GM18907 (cell line): ENCODE measurements at regions not wholly inside any gene's neighbourhood (a gene's known extent, or its start where the extent isn't known, plus 50 kb on each side); places are given as distances from the start of the nearest gene placed in this dataset.

Experiments used
- ATAC-seq: cut with Tn5 transposase; IDR thresholded peaks from one replicate; pipeline ENCODE4 v1.9.1; 2021; ENCODE audit warnings: mild to moderate bottlenecking, moderate library complexity; ENCODE audit not compliant: unreplicated experiment

DNA sequence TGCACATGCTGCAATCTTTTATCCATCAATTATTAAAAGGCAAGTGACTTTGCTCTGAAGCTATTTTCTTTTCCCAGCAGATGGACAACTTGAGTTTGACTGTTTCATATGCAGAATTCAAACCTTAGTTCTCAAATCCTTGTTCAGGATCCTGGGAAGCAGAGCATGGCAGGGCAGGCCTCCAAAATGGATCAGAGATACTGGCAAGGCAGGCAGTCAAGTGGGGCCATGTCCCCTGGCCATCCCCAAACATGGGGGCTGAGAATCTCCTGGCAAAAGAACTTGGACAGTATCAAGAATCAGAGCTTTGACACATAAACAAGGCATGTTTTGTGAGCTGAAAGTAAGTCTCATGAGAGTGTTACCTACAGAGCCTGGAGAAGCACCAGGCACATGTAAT, 122.9 kb upstream of the CTNNB1 start:
- ATAC-seq, result no peak

DNA sequence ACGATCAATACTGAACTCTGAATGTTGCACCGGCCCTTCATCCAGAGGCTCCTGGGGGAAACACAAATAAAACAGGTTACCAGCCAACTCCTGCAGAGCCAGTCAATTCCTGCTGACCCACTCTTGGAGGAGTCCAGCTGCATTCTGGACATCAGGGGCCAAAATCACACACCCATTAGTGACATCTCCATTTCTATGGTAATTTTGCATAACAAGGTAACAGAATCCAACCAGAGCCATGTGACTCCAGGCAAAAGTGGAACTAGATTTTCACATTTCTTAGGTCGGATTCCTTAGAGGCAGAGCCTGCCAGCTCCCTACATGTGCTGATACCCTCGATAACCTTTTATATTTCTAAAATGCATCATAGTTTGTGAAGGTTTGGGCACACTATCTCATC, 119.2 kb upstream of the CTNNB1 start:
- ATAC-seq, result no peak

DNA sequence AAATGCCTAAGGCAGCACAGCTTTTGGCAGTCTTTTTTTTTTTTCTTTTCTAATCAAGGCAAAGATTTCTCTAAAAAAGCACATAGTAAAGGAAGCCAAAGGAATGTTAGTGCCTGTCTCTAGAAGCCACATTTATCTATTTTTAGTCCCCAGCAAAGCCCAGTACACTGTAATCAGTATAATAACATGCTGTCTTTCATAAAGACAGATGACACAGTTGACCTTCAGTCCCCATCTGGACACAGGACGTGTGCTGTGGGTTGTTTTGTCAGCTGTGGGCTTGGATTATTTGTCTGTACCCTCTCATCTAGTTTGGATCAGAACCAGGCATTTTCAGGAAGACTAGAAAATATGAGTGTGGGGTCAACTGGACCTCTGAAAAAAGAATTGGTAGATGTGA, 110.4 kb upstream of the CTNNB1 start:
- no peak for ATAC-seq

DNA sequence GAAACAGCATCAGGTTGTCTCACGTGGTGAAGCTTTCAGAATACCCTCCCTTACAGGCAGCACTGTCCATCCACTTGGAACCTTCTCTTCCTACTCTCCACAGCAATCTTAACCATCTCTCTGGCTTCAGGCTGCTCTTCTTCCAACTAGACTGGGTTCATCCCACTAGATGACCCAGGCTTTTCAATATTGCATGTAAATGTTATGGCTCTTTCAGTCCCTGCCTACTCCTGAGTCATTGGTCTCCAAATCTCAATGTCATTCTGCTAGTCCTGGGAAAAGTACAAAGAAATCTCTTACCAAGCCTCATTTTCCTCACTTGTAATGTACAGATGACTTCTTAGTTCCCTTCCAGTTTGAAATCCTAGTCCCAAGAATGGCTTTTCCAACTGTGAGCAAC, 109.7 kb upstream of the CTNNB1 start:
- no peak for ATAC-seq

DNA sequence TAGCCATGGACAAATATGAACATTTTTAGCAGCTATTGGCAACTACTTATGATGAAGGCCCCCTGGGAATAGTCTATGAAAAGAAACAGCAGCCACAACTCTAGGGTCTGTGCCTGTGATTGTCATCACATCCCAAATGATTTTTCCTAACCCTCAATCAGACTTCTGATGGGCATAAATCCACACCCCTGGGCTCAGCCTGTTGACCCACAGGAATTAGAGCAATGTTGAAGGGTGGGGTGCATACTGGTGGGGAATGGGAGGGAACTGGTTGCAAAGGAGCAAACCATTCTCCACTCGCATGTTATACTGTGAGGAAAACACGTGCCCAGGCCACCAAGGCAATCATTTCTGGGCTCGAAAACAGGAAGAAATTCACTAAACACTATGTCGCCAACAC, 106.5 kb upstream of the CTNNB1 start:
- ATAC-seq, result no peak

DNA sequence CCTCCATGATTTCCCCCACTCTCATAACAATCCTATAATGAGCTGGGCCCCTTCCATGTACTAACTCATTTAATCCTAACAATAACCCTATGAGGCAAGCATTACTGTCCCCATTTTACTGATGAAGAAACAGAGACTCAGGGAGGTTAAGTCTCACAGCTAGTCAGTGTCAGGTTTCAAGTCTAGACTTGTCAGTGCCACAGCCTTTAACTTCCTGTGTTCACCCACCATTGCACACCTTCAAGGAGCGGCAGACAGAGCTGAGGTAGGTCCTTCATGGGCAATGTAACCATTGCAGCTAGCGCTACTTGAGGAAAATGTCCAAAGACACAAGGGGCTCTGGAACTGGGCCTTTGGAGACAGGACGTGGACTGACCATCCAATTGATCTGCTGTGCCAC, 105.8 kb upstream of the CTNNB1 start:
- no peak for ATAC-seq

DNA sequence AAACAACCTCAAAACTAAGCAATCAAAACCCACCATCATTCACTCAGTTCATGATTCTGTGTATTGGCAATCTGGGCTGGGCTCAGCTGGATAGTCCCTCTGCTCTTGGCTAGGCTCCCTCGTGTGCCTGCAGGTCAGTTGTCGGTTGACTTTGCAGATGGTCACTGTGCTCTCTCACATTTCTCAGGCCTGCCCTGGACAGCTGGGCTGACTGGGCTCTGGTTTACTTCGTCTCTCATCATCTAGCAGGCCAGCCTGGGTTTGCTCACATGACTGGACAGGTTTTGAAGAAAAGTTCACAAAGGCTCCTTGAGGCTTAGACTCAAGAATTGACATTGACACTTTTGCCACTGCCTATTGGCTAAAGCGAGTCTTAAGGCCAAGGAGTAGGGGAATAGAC, 105.0 kb upstream of the CTNNB1 start:
- ATAC-seq, result no peak

DNA sequence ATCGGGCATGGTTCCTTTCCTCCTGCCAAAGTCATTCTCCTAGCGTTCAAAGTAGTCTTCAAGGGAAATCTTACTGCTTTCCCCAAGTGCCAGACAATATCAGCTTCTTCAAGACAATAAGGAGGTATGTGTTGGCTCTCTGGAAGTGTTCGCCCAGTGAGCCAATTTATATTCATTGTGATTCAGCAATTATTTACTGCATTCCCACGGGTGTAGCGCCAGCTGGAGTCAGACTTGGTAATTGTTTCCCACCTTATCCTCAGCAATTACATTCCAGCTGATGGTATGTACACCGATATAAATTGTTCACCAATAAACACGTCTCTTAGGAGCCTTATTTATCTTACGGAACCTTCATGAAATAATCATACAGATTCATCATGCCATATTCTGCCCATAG, 103.6 kb upstream of the CTNNB1 start:
- no peak for ATAC-seq

DNA sequence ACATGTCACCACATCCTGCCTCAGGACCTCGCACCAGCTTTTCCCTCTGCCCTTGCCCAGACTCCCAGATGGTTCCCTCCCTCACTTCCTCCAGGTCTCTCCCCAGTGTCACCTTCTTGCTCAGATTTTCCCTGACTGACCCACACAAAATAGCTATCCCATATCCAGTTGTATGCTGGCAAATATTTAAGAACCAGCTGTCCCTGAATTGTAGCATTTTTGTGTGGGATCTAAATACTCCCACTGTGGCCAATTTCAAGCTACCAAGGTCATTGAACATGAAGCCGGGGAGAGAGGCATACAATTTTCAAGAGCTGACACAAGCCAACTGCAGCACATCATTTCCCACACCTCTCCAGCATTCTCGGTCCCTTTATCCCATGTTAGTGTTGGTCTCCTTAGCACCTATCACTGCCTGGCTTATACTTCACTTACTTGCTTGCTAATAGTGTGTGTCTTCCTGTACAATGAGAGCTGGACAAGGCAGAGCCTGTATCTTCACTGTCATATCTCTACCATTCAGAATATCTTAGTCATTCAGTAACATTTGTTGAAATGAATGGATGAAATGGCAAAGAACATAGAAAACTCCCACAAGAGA, 101.3 kb upstream of the CTNNB1 start:
- ATAC-seq, result no peak

DNA sequence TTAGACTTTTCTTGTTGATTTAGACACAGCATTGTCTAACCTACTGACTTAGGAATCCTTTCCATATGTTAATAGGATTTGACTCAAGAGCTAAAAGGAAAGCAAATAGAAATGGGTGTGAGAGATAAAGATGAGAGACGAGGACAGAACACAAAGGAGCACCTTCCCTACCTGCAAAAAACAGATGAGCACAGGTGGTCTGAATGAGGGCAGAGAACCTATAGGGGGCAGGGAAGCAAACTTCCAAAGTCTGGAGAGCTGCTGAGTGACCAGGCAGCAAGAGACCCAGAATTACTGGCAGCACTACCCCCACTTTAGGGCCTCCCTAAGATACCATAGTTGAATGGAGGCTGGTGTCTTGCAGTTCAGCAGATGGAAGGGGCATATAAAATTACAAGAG, 98.1 kb upstream of the CTNNB1 start:
- ATAC-seq, result no peak

DNA sequence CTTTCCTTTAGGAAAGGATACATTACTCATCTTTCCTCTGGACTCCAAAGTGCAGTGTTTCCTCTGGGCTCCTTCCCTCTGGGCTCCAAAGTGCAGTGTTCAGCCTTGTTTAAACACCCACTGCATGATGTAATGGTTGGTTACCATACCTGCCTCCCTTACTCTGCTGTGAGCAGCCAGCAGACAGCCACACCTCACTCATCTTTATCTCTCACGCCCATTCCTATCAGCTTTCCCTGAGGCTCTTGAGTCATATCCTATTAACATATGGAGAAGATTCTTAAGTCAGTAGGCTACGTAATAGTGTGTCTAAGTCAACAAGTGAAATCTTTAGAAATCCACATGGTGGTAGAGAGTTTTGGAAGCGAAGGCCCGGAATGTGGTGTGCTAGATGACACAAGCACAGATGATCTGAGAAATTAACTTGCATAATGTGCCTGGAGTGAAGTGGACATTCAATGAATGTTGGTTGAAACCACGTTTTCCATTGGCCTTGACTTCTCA, 97.2 kb upstream of the CTNNB1 start:
- ATAC-seq, result no peak

DNA sequence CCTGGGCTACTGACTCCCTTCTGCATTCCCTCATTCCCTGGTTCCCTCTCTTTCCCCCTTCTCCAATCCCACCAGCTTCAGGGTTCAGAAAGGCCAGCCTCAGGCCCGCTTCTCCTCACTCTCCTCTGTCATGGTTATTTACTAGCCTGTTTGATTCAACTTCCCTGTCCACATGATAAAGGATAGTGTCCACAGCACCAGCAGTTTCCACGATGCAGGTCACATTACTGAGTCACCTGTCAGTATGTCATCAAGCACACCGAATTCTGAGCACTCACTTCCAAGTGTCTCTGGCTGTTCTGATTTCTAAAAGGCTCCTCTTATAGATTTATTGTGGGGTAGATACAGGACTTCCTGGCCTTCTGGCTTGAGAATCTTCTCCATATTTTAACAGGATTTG, 96.6 kb upstream of the CTNNB1 start:
- no peak for ATAC-seq

DNA sequence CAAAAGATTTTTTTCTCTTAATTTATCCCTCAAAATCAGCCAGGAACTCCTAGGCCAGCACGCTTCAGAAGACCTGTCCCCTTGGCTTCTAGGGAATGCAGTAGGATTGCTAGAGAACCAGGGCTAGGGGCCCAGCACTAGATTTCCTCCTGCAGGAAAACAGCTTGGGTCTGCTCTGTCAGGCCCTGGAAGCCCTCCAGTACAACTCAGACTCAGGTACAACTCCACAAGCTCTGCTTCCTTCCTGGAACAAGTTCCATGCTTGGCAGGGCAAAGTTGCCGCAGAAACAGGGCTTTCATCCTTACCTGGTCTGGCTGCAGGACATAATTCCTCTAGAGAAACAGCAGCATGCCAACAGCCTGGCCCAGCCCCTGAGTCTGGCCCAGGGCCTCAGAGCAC, 96.1 kb upstream of the CTNNB1 start:
- no peak for ATAC-seq

DNA sequence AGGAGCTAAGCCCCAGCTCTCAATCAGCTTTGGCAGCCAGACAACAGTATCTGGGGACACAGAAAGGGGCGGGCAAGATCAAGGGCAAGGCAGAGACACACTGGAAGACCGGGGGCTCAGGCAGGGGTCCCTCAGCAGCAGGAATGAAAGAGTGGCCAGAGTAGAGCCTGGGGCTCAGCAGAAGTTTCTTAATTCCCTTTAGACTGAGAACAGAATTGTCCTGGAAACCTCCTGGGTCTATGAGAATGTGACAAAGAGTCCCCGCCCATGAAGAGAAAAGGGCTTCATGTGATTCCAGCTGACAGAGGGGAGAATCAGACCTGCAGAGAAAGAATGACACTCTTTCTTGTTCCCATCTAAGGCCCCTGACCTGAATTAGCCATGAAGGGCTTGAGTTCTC, 95.2 kb upstream of the CTNNB1 start:
- ATAC-seq, result no peak

DNA sequence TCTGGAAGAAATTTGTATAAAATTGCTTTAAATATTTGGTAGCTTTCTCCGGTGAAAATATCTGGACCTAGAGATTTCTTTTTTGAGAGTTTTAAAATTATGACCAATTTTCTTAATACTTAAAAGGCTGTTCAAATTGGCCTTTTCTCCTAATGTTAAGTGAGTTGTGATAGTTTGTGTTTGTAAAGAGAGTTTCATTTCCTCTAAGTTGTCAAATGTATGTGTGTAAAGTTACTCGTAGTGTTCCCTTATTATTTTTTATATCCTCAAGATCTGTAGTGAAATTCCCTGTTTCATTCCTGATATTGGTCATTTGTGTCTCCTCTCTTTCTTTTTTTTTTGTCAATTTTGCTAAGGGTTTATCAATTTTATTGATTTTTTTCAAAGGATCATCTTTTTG, 92.6 kb upstream of the CTNNB1 start:
- no peak for ATAC-seq

DNA sequence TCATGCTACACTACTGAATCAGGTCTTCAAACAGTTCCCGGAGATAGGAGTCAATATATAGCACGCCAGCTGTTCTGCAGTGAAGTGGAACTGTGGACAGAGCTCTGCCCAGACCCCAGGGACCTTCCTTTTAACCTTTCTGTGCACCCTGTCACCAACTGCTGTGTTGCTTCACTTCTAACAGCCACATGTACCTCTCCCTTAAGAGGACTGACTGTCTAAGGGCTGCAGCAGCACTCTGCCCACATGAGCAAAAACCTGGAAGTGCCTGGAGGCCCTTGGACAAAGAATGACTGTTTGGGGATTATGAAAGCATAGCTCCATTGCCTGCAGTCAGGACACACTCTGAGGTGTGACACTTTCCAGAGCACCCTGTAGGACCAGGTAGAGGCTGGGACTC, 88.3 kb upstream of the CTNNB1 start:
- ATAC-seq, result no peak

DNA sequence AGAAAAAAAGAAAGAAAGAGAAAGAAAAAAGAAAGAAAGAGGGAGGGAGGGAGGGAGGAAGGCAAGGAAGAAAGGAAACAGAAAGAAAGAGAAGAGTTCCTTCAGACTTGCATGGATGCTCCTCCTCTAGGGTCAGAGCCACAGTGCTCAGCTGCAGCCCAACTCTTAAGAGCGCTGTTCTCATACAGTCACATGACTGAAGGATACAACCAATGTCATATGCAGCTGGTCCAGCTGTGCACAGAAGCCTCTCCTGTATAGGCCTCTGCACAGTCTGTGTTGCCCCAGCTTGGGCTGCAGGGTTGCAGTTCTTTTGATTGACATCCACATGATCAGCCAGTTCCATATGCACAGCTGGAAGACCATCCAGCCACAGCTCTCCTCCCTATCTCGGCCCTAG, 86.8 kb upstream of the CTNNB1 start:
- no peak for ATAC-seq

DNA sequence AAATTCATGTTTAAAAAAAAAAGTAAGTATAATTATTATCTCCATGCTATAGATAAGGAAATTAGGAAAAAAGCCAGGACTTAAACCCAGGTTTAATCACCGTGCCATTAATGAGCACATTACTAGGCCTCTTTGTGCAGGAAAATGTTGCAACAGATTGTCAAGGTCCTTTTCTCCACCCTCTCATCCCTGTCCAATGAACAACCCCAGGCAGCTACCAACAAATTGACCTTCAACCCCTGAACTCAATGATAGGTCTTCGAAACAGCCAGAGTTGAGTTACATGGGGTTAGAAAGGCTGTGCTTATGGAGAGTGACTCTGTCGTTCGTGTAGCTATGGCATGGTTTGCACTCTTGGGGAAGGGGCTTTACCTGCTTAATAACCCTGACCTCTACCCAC, 84.2 kb upstream of the CTNNB1 start:
- no peak for ATAC-seq

DNA sequence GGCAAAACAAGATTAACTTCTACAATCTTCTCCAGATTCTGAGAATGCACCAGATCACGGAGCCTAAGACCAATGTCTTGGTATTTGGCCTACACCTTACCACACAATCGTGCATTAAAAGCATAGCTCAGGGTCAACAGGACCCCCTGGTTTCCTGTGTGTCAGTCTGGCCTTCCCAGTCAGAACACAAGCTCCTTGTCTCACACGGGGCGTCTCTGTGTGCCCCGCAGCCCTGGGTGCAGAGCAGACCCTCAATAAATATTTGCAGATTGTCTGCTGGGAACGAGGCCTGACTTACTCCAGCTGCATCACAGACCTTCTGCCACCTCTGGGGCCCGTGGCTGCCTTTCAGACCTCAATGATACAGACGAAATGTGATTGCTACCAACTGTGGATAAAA, 82.5 kb upstream of the CTNNB1 start:
- ATAC-seq, result no peak

DNA sequence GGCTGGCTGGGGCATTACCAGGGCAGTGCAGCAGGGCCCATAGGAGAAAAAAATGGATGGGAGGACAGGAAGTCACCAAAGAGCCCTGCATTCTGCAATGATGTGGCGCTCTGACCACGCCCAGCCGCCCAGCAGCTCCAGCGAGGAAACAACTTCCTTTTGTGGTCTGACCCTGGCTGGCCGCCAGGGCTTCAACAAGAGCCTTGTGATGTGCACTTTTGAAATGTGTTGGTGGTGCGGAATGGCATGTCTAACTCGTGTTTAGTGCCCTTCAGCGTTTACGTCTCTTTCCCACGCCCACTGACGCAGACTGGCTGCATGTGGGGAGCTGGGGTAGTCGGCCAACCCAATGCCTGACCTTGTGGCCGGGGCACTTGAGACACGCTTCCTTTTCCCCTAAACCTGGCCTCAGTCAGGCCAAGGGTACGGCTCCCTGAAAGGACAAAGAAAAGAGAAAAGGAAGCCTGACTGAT, 81.9 kb upstream of the CTNNB1 start:
- peak; percentile 92 for ATAC-seq

DNA sequence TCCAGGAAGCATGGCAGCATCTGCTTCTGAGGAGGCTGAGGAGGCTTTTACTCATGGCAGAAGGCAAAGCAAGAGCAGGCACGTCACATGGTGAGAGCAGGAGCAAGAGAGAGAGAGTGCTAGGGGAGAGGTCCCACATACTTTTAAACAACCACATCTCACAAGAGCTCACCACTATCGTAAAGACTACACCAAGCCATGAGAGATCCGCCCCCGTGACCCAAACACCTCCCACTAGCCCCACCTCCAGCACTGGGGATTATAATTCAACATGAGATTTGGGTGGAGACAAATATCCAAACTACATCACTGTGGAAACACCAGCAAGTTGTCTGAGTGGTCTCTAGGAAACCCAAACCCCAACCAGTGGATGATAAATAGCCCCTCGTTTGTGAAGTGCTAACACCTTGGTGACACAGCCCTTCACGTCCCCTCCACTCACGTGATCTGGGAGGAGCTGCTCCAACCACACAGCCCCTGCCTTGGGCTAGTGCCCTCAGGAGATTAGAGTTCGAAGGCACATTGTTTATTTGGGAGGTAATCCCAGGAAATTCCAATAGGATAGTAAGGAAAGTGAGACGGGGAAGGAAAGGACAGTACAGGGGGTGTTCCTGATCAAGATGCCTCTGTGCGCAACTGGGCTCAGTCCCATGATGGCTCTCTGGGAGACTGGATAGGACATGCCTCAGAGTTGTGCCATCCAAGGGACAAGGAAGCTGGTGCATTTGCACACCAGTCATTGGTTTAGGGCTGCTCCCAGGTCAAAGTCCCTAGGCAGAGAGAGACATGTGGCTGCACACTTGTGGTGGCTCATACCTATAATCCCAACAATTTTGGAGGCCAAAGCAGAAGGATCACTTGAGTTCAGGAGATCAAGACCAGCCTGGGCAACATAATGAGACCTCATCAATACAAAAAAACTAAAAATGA, 80.6 kb upstream of the CTNNB1 start:
- no peak for ATAC-seq

DNA sequence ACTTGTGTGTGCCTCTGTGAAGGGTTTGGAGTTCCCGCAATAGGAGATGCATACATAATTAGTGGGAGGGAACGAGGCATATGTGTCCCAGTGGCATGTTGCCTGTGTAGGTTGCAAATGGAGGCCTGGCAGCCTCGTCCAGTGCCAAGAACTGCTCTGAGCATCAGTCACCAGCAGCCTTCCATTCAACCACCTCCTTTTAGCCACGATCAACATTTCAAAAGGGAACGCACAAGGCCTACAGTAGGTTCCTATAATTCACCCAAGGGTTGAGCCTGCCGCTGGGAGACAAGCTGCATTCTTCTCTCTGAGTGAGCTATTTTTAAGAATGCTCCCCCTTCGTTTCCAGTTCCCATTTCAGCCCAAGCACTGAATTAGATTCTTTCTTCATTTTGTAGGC, 78.8 kb upstream of the CTNNB1 start:
- no peak for ATAC-seq
